GM12878 (cell line): ENCODE measurements at regions not wholly inside any gene's neighbourhood (a gene's known extent, or its start where the extent isn't known, plus 50 kb on each side); places are given as distances from the start of the nearest gene placed in this dataset.

Experiments used
- ATAC-seq: fragments of 200-7000 bp; cut with Tn5 transposase; 3 replicates; pipeline ENCODE4 v1.9.1; 2020; ENCODE audit warnings: mild to moderate bottlenecking, moderate library complexity
- BruUV-seq: library from RNA; stranded (reverse); fragments of 400-500 nt; replicated peaks from 2 replicates; lab custom pipeline; 2021; lab: Mats Ljungman, UMichigan
- CTCF ChIA-PET: fragments of 300-600 bp; sonication (Branson Sonifier 250); formaldehyde crosslinking; extraction: SDS; loops from one replicate; lab custom pipeline; 2021; ENCODE audit warnings: inconsistent platforms; lab: Yijun Ruan, JAX
- POLR2A ChIA-PET: fragments of 350-600 bp; formaldehyde crosslinking; extraction: SDS; loops from one replicate; lab custom pipeline; 2021; ENCODE audit warnings: inconsistent platforms; lab: Charles Lee
- RAD21 ChIA-PET: fragments of 300-600 bp; sonication (Branson Sonifier 250); formaldehyde crosslinking; loops from one replicate; lab custom pipeline; 2023; ENCODE audit warnings: antibody characterized with exemption; ENCODE audit not compliant: unreplicated experiment; lab: Charles Lee
- SMC1A ChIA-PET: fragments of 300-600 bp; sonication (Branson Sonifier 250); formaldehyde crosslinking; loops from one replicate; lab custom pipeline; 2023; ENCODE audit not compliant: unreplicated experiment, uncharacterized antibody; lab: Charles Lee
- DNase-seq: peaks from one replicate; pipeline ENCODE4 v3.0.0-alpha.2; 2011; ENCODE audit warnings: low read depth, low spot score
- FAIRE-seq: peaks from 3 replicates; lab custom pipeline; 2011; peaks lifted over from hg19 to GRCh38; lab: Jason Lieb, UNC
- H2AFZ ChIP-seq: 2 replicates; pipeline ENCODE4 v1.6.0; 2011; ENCODE audit warnings: low read depth, low read length, control low read depth; ENCODE audit not compliant: control insufficient read depth
- H3K27ac ChIP-seq: 2 replicates; pipeline ENCODE4 v1.5.1; 2011; ENCODE audit warnings: control low read depth; ENCODE audit not compliant: control insufficient read depth, insufficient read depth
- H3K27me3 ChIP-seq, 2 experiments: replicated peaks in 1 of 2; 2 replicates each; pipeline versions ENCODE4 v1.6.0 to v1.6.1; 2011; ENCODE audit warnings: low read length in 1 of 2; ENCODE audit not compliant: control insufficient read depth in 2 of 2, insufficient read depth in 2 of 2
- H3K36me3 ChIP-seq, 2 experiments: 2 replicates each; pipeline ENCODE4 v1.5.1; 2011; ENCODE audit warnings: low read length in 1 of 2; ENCODE audit not compliant: control insufficient read depth in 2 of 2, insufficient read depth in 2 of 2
- H3K4me1 ChIP-seq: 2 replicates; pipeline ENCODE4 v1.6.1; 2011; ENCODE audit warnings: mild to moderate bottlenecking, low read length, moderate library complexity, mixed read lengths; ENCODE audit not compliant: control insufficient read depth, insufficient read depth
- H3K4me2 ChIP-seq: 2 replicates; pipeline ENCODE4 v1.6.0; 2011; ENCODE audit warnings: control low read depth; ENCODE audit not compliant: control insufficient read depth, insufficient read depth
- H3K4me3 ChIP-seq: fragments of 200-600 bp; sonication (generic); 2 replicates; pipeline ENCODE4 v1.5.1; 2016
- H3K79me2 ChIP-seq: 2 replicates; pipeline ENCODE4 v1.6.0; 2011; ENCODE audit warnings: low read length; ENCODE audit not compliant: control insufficient read depth, insufficient read depth
- H3K9ac ChIP-seq: 2 replicates; pipeline ENCODE4 v1.8.0; 2011; ENCODE audit warnings: low read length, control low read depth, mixed read lengths; ENCODE audit not compliant: control insufficient read depth, insufficient read depth
- H3K9me3 ChIP-seq: replicated peaks from 3 replicates; pipeline ENCODE4 v1.5.1; 2011; ENCODE audit warnings: mild to moderate bottlenecking, low read length; ENCODE audit not compliant: control insufficient read depth, insufficient read depth
- H4K20me1 ChIP-seq: 2 replicates; pipeline ENCODE4 v1.6.0; 2011; ENCODE audit not compliant: control insufficient read depth, insufficient read depth
- CBX3 ChIP-seq: fragments of 200-600 bp; sonication (generic); IDR thresholded peaks from 2 replicates; pipeline ENCODE4 v1.6.1; 2016; ENCODE audit warnings: low read depth, borderline replicate concordance
- FOS ChIP-seq: IDR thresholded peaks from 3 replicates; pipeline ENCODE4 v1.6.1; 2011; ENCODE audit warnings: borderline replicate concordance; ENCODE audit not compliant: insufficient read length; ENCODE audit errors: extremely low read depth
- JUNB ChIP-seq: IDR thresholded peaks from 2 replicates; pipeline ENCODE4 v1.6.1; 2016; ENCODE audit warnings: antibody characterized with exemption, mild to moderate bottlenecking
- NFXL1 ChIP-seq: fragments of 450-650 bp; IDR thresholded peaks from 2 replicates; pipeline ENCODE4 v1.6.1; 2017; ENCODE audit warnings: antibody characterized with exemption, mild to moderate bottlenecking, borderline replicate concordance
- NFYB ChIP-seq: IDR thresholded peaks from 2 replicates; pipeline ENCODE4 v1.6.1; 2011; ENCODE audit warnings: low read depth, mild to moderate bottlenecking, low read length, improper control_type of control experiment, moderate library complexity; ENCODE audit not compliant: insufficient read depth
- RELA ChIP-seq: fragments of 450-650 bp; IDR thresholded peaks from 2 replicates; pipeline ENCODE4 v1.8.0; 2014; ENCODE audit warnings: borderline replicate concordance; ENCODE audit not compliant: partially characterized antibody
- SP1 ChIP-seq: IDR thresholded peaks from one replicate; pipeline ENCODE4 v1.6.1; 2011; ENCODE audit warnings: low read depth, low read length
- TCF12 ChIP-seq: IDR thresholded peaks from 2 replicates; pipeline ENCODE4 v1.6.1; 2011; ENCODE audit warnings: low read depth, mild to moderate bottlenecking, low read length
- ZNF24 ChIP-seq: fragments of 450-650 bp; IDR thresholded peaks from 2 replicates; pipeline ENCODE4 v1.6.1; 2017; ENCODE audit warnings: antibody characterized with exemption, mild to moderate bottlenecking
- WGBS: methylation state at CpG from one replicate; pipeline ENCODE4 v1.1.6; 2016; ENCODE audit warnings: low lambda C conversion rate; ENCODE audit not compliant: insufficient replicate concordance, insufficient coverage; ENCODE audit errors: missing lambda C conversion rate; 5-methylcytosine and 5-hydroxymethylcytosine counted together
- in situ Hi-C: fragments of 300-500 bp; cut with MboI; formaldehyde crosslinking; loops from 9 replicates; pipeline ENCODE4 v1.14.3; 2018; ENCODE audit warnings: mixed read lengths
- intact Hi-C: fragments of 100-400 bp; cut with micrococcal nuclease; formaldehyde crosslinking; loops from one replicate; pipeline ENCODE4 v1.14.2; 2022; ENCODE audit not compliant: unreplicated experiment
- TF ChIP-seq, protein P1 (sequence below): fragments of 450-650 bp; IDR thresholded peaks from 2 replicates; pipeline ENCODE4 v1.6.1; 2017; ENCODE audit warnings: mild to moderate bottlenecking, moderate library complexity

DNA sequence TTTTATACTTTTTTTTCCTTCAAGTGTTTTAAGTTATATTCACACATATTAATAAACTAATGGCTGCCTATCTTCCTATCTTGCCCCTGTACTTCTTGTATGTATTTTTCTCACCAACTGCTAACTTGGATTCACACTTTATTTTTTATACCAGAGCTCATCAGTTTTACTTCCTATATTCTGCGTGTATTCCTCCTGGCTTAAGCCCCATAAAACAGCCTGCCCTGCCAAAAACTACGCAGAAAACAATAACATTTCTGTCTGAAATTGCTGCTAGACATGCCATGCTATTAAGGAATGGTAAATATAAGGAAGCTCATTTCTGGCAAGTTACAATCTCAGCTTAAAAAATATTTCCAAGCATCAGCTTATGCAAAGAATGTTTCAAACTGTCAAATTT lies 172.3 kb downstream of the UBE2E3 start:
- no peaks in the 10 kb centered on the region for H3K4me1 ChIP-seq
- DNase-seq (no peak), FAIRE-seq (no peak), ATAC-seq (no peak)
- no peak overlapping the region for H2AFZ ChIP-seq
- no peak overlapping the region for H3K4me2 ChIP-seq
- ChIA-PET CTCF (interaction anchor here (0.7 to 1.9 kb wide), 8 partner anchors 8 to 306 kb away, joined by 3 to 11 read pairs (median 4); partner anchors contain the start of gene ITGA4), RAD21 (interaction anchor here (1.0 to 1.6 kb wide), 5 partner anchors 25 to 47 kb away, joined by 3 to 4 read pairs (median 3); no protein-coding TSS in a partner anchor), SMC1A (interaction anchor here (0.7 to 1.7 kb wide), 8 partner anchors 8 to 314 kb away, joined by 3 to 6 read pairs (median 3); no protein-coding TSS in a partner anchor), POLR2A (interaction anchor here (1.8 kb wide), 1 partner anchor 17 kb away, joined by 4 read pairs; no protein-coding TSS in a partner anchor)
- no peaks in the 10 kb centered on the region for H4K20me1 ChIP-seq
- intact Hi-C loops, result no loop called here
- no peaks in the 10 kb centered on the region for H3K36me3 ChIP-seq
- BruUV-seq, result no TSS peak
- H3K79me2 ChIP-seq, result no peaks in the 10 kb centered on the region
- no peak overlapping the region for H3K9ac ChIP-seq
- H3K9me3 ChIP-seq, result peaks cover 5% of the 10 kb centered on the region
- H3K27me3 ChIP-seq, result no peaks in the 10 kb centered on the region
- no peak overlapping the region for H3K4me3 ChIP-seq
- TF ChIP-seq SP1, result no peak
- TF ChIP-seq, protein P1, sequence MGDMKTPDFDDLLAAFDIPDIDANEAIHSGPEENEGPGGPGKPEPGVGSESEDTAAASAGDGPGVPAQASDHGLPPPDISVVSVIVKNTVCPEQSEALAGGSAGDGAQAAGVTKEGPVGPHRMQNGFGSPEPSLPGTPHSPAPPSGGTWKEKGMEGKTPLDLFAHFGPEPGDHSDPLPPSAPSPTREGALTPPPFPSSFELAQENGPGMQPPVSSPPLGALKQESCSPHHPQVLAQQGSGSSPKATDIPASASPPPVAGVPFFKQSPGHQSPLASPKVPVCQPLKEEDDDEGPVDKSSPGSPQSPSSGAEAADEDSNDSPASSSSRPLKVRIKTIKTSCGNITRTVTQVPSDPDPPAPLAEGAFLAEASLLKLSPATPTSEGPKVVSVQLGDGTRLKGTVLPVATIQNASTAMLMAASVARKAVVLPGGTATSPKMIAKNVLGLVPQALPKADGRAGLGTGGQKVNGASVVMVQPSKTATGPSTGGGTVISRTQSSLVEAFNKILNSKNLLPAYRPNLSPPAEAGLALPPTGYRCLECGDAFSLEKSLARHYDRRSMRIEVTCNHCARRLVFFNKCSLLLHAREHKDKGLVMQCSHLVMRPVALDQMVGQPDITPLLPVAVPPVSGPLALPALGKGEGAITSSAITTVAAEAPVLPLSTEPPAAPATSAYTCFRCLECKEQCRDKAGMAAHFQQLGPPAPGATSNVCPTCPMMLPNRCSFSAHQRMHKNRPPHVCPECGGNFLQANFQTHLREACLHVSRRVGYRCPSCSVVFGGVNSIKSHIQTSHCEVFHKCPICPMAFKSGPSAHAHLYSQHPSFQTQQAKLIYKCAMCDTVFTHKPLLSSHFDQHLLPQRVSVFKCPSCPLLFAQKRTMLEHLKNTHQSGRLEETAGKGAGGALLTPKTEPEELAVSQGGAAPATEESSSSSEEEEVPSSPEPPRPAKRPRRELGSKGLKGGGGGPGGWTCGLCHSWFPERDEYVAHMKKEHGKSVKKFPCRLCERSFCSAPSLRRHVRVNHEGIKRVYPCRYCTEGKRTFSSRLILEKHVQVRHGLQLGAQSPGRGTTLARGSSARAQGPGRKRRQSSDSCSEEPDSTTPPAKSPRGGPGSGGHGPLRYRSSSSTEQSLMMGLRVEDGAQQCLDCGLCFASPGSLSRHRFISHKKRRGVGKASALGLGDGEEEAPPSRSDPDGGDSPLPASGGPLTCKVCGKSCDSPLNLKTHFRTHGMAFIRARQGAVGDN, result no peak
- TF ChIP-seq ZNF24, result no peak
- TF ChIP-seq NFXL1, result no peak
- TF ChIP-seq TCF12, result no peak
- no peak for TF ChIP-seq NFYB
- no peak for TF ChIP-seq RELA
- no peak for TF ChIP-seq FOS
- no peak for TF ChIP-seq JUNB
- no peak for TF ChIP-seq CBX3
- 89% methylated on average over 2 of the region's 2 CpGs for WGBS
- no peak overlapping the region for H3K27ac ChIP-seq
- in situ Hi-C loops, result no loop called here
